Stomach (tissue), 8 donors: ENCODE measurements at regions not wholly inside any gene's neighbourhood (a gene's known extent, or its start where the extent isn't known, plus 50 kb on each side); places are given as distances from the start of the nearest gene placed in this dataset.

Experiments
- DNase-seq, 2 donors: peaks; one replicate each; pipeline versions ENCODE4 v3.0.0 to v3.0.0-alpha.2; 2013 to 2019
- H3K27ac ChIP-seq, 5 donors: fragments of 200-600 bp in 4 of 5; sonication (generic) in 4 of 5; one replicate each; pipeline ENCODE4 v1.5.1; 2013 to 2019; ENCODE audit warnings: mild to moderate bottlenecking in 1 of 5, moderate library complexity in 1 of 5
- H3K27me3 ChIP-seq, 3 donors: fragments of 200-600 bp; sonication (generic); one replicate each; pipeline ENCODE4 v1.5.1; 2017 to 2019; ENCODE audit warnings: mixed run types in 1 of 3
- H3K36me3 ChIP-seq, 4 donors: fragments of 200-600 bp; sonication (generic); 1 replicate in 3 of 4; 2 replicates in 1 of 4; pipeline ENCODE4 v1.5.1; 2016 to 2019
- H3K4me1 ChIP-seq, 4 donors: fragments of 200-600 bp; sonication (generic); one replicate each; pipeline ENCODE4 v1.5.1; 2016 to 2019
- H3K4me3 ChIP-seq, 4 donors: fragments of 200-600 bp; sonication (generic) in 3 of 4; one replicate each; pipeline ENCODE4 v1.5.1; 2016 to 2019; ENCODE audit warnings: mild to moderate bottlenecking in 1 of 4
- H3K9me3 ChIP-seq, 4 donors: fragments of 200-600 bp; sonication (generic); one replicate each; pipeline ENCODE4 v1.5.1; 2016 to 2019
- EP300 ChIP-seq: sonication (generic); formaldehyde crosslinking; IDR thresholded peaks from one replicate; pipeline ENCODE4 v1.6.1; 2017; ENCODE audit warnings: antibody characterized with exemption
- POLR2A ChIP-seq, 4 donors: fragments of 450-650 bp; IDR thresholded peaks; one replicate each; pipeline ENCODE4 v1.6.1; 2016; ENCODE audit warnings: antibody characterized with exemption in 4 of 4, control low read depth in 2 of 4, mild to moderate bottlenecking in 1 of 4, moderate library complexity in 1 of 4
- POLR2AphosphoS5 ChIP-seq, 3 donors: sonication (generic); formaldehyde crosslinking; IDR thresholded peaks; one replicate each; pipeline ENCODE4 v1.6.1; 2016; ENCODE audit warnings: antibody characterized with exemption in 3 of 3
- WGBS, 5 donors: extraction: QIAGEN DNeasy Blood & Tissue Kit in 3 of 5; methylation state at CpG; one replicate each; pipeline versions ENCODE4 v1.1.5 to v1.1.7; 2013 to 2018; 5-methylcytosine and 5-hydroxymethylcytosine counted together
- intact Hi-C: fragments of 100-400 bp; cut with DNase I; formaldehyde crosslinking; loops from one replicate; pipeline ENCODE4 v1.15.1; 2023; ENCODE audit warnings: low total_unique reads
- TF ChIP-seq, protein P1 (sequence below), 7 experiments: fragments of 450-650 bp in 4 of 7; fragments of 200-600 bp in 3 of 7; sonication (generic) in 3 of 7; IDR thresholded peaks; one replicate each; pipeline ENCODE4 v1.5.1; 2016 to 2019; ENCODE audit warnings: antibody characterized with exemption in 7 of 7, control low read depth in 2 of 7, mild to moderate bottlenecking in 1 of 7
- donor health status: healthy with polysubstance abuse.
- donor health status: Bipolar disorder and iron deficiency.
- donor health status: healthy.

DNA sequence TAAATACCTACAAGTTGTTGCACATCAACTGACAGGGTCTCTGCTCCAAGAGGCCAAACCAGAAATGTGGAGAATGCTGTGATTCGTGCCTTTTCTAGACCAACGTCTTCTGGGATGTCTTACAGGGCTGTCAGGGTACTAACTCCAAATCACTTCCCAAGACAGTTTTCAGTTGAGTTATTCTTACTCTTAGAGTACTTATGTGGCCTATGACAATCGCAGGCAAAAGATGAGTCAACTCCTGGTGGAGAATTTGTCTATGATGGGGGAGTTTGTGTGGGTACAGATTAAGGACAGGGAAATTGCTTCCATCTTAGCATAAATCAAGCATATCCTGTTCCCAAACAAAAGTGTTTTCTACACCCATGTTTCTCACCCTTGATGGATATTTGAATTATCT is 734.8 kb downstream of the TNS3 start:
- H3K4me1 ChIP-seq = no peaks in the 10 kb centered on the region
- no peaks in the 10 kb centered on the region for H3K27me3 ChIP-seq
- no peak for DNase-seq
- 74 to 92% (median 90%) methylated on average over 3 of the region's 3 CpGs for WGBS, 5 donors
- no peaks in the 10 kb centered on the region for H3K36me3 ChIP-seq
- H3K27ac ChIP-seq = no peak overlapping the region
- no peaks in the 10 kb centered on the region for H3K9me3 ChIP-seq
- no peak overlapping the region for H3K4me3 ChIP-seq
- TF ChIP-seq, protein P1, sequence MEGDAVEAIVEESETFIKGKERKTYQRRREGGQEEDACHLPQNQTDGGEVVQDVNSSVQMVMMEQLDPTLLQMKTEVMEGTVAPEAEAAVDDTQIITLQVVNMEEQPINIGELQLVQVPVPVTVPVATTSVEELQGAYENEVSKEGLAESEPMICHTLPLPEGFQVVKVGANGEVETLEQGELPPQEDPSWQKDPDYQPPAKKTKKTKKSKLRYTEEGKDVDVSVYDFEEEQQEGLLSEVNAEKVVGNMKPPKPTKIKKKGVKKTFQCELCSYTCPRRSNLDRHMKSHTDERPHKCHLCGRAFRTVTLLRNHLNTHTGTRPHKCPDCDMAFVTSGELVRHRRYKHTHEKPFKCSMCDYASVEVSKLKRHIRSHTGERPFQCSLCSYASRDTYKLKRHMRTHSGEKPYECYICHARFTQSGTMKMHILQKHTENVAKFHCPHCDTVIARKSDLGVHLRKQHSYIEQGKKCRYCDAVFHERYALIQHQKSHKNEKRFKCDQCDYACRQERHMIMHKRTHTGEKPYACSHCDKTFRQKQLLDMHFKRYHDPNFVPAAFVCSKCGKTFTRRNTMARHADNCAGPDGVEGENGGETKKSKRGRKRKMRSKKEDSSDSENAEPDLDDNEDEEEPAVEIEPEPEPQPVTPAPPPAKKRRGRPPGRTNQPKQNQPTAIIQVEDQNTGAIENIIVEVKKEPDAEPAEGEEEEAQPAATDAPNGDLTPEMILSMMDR (IDR thresholded peaks at IDR 0.05) = no peak
- TF ChIP-seq POLR2A (IDR thresholded peaks at IDR 0.05) = no peak
- TF ChIP-seq EP300 = no peak
- no peak for TF ChIP-seq POLR2AphosphoS5 (IDR thresholded peaks at IDR 0.05)
- intact Hi-C loops = no loop called here

DNA sequence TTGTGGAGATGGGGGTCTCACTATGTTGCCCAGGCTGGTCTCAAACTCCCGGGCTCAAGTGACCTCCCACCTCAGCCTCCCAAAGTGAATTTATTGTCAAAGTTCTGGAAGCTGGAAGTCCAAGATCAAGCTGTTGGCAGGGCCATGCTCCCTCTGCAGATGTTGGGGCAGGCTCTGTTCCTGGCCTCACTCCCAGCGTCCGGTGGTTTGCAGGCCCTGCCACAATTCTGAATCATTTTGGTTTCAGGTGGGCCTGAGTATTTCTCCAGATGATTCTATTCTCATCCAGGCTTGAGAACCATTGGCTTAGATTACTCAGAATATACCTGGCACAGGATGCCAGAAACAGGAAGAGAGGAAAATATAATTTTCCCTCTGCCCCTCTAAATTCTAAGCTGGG is 737.4 kb downstream of the TNS3 start:
- Histone ChIP-seq H3K9me3 (no peaks in the 10 kb centered on the region), H3K4me3 (no peak overlapping the region), H3K27me3 (no peaks in the 10 kb centered on the region), H3K27ac (no peak overlapping the region), H3K4me1 (no peaks in the 10 kb centered on the region), H3K36me3 (no peaks in the 10 kb centered on the region)
- DNase-seq = no peak
- WGBS, 5 donors = 74 to 88% (median 83%) methylated on average over 3 of the region's 3 CpGs
- intact Hi-C loops = no loop called here
- TF ChIP-seq, protein P1 (IDR thresholded peaks at IDR 0.05) = no peak
- TF ChIP-seq EP300 (no peak), POLR2AphosphoS5 (IDR thresholded peaks at IDR 0.05) (no peak), POLR2A (IDR thresholded peaks at IDR 0.05) (no peak)

DNA sequence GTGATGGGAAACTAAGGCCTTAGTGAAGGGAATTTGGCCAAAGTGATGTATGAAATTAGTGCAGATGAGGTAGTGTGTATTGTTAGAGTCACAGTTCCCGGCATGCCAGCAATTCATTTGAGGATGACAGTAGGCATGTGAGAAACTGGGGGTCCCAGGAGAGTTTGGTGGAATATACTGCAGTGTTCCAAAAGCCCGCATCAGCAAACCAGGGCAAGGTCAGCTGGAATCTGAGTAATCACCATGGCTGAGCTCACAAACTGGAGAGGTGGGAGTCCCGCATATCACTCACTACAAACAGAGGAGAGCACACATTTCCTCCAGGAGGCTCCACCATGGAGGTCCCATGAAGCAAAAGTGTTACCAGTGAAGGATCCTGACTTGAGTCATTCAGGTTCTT is 740.7 kb downstream of the TNS3 start:
- WGBS, 5 donors = 79 to 95% (median 90%) methylated on average over 3 of the region's 3 CpGs

DNA sequence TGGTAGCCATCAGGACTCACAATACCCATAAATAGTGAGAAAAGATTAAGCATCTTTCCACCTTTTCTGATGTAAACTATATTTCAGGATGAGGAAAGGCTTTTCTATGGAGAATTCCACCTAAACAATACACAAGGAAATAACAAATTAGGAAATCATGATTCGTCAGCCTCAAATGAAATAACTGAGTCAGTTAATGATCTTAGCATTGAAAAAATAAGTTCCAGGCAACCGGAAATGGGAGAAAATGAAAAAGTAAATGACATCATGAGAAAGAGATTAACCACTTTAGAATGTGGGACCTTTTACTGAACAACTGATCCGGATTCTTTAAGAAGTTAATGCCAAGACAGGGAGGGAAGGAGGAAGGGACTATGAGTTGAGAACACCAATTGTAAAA is 742.3 kb downstream of the TNS3 start:
- no peak for DNase-seq
- Histone ChIP-seq H3K27ac (no peak overlapping the region), H3K4me1 (no peaks in the 10 kb centered on the region), H3K27me3 (no peaks in the 10 kb centered on the region), H3K9me3 (no peaks in the 10 kb centered on the region), H3K4me3 (no peak overlapping the region), H3K36me3 (no peaks in the 10 kb centered on the region)
- WGBS, 5 donors = 51 to 87% (median 83%) methylated on average over 3 of the region's 3 CpGs
- no peak for TF ChIP-seq POLR2AphosphoS5 (IDR thresholded peaks at IDR 0.05)
- TF ChIP-seq EP300 = no peak
- TF ChIP-seq, protein P1 (IDR thresholded peaks at IDR 0.05) = no peak
- no peak for TF ChIP-seq POLR2A (IDR thresholded peaks at IDR 0.05)
- intact Hi-C loops = no loop called here

More for the DNA sequence above, 740.7 kb downstream of the TNS3 start:
- no peaks in the 10 kb centered on the region for H3K4me1 ChIP-seq
- intact Hi-C loops = no loop called here
- H3K27me3 ChIP-seq = no peaks in the 10 kb centered on the region
- H3K36me3 ChIP-seq = no peaks in the 10 kb centered on the region
- H3K27ac ChIP-seq = no peak overlapping the region
- no peaks in the 10 kb centered on the region for H3K9me3 ChIP-seq
- H3K4me3 ChIP-seq = no peak overlapping the region
- TF ChIP-seq EP300 = no peak
- no peak for TF ChIP-seq POLR2AphosphoS5 (IDR thresholded peaks at IDR 0.05)
- TF ChIP-seq POLR2A (IDR thresholded peaks at IDR 0.05) = no peak
- TF ChIP-seq, protein P1 (IDR thresholded peaks at IDR 0.05) = no peak
- no peak for DNase-seq
